ENCODE measurements at regions not wholly inside any gene's neighbourhood (a gene's known extent, or its start where the extent isn't known, plus 50 kb on each side); places are given as distances from the start of the nearest gene placed in this dataset.

GRCh38 chr6:79814940-79815339, 132.4 kb downstream of the ELOVL4 start:
- Histone ChIP-seq H3T11ph (ENCODE audit: low read length) (no peak overlapping the region), H4K20me1 (ENCODE audit: control insufficient read depth, insufficient read depth, insufficient read length) (no peaks in the 10 kb centered on the region), H4K8ac (replicated peaks; ENCODE audit: insufficient read length, low read depth, low read length) (no peak overlapping the region), H3K56ac (ENCODE audit: insufficient read length, low read depth, low read length) (no peak overlapping the region), H2BK120ac (ENCODE audit: low read depth, low read length, poor library complexity, severe bottlenecking) (no peak overlapping the region), H2BK5ac (ENCODE audit: insufficient read length, low read length) (no peak overlapping the region), H3K23me2 (ENCODE audit: insufficient read length, low read depth, low read length, poor library complexity, severe bottlenecking) (no peaks in the 10 kb centered on the region), H3K9me3 (ENCODE audit: control insufficient read depth, low read depth, low read length) (no peaks in the 10 kb centered on the region), H2BK12ac (ENCODE audit: insufficient read length, low read depth, low read length) (no peak overlapping the region), H3K23ac (ENCODE audit: insufficient read length, low read depth, low read length) (no peak overlapping the region), H3K18ac (ENCODE audit: insufficient read length, low read depth, low read length) (no peak overlapping the region), H3K4ac (ENCODE audit: low read depth, low read length) (no peak overlapping the region), H4K5ac (ENCODE audit: insufficient read length, low read depth, low read length) (no peak overlapping the region), H3K27ac (ENCODE audit: insufficient read length, low read depth, low read length) (no peak overlapping the region), H3K14ac (ENCODE audit: insufficient read depth, low read length) (no peak overlapping the region), H3K4me2 (ENCODE audit: insufficient read depth, insufficient read length, low read length) (no peak overlapping the region), H3K4me1 (ENCODE audit: insufficient read depth, low read length) (no peaks in the 10 kb centered on the region; the same call in 1 of the 2 replicates), H3K79me1 (ENCODE audit: insufficient read depth, low read depth, low read length, poor library complexity, severe bottlenecking) (no peaks in the 10 kb centered on the region), H4K91ac (ENCODE audit: insufficient read length, low read depth, low read length) (no peak overlapping the region), H3K27me3 (ENCODE audit: insufficient read depth, low read length) (no peaks in the 10 kb centered on the region), H2AFZ (ENCODE audit: low read length) (no peak overlapping the region), H3K79me2 (ENCODE audit: insufficient read depth, low read length) (no peaks in the 10 kb centered on the region), H3K9ac (ENCODE audit: extremely low read depth, insufficient read length, low read length) (no peak overlapping the region), H2BK15ac (ENCODE audit: low read depth, low read length) (no peak overlapping the region), H2BK20ac (ENCODE audit: low read depth, low read length, poor library complexity, severe bottlenecking) (no peak overlapping the region), H2AK5ac (ENCODE audit: insufficient read length, low read length) (no peak overlapping the region)
- Mint-ChIP-seq H3K27ac (no peak overlapping the region), H3K4me3 (no peak overlapping the region), H3K27me3 (ENCODE audit: low read depth) (no peaks in the 10 kb centered on the region; the same call in 1 of the 2 replicates), H3K36me3 (ENCODE audit: insufficient read depth in 1 of 3, low read depth in 3 of 3) (no peaks in the 10 kb centered on the region), H3K4me1 (peaks cover 6 to 21% of the 10 kb centered on the region in 2 experiments; a peak in 3 of 4 replicates), H3K9me3 (no peaks in the 10 kb centered on the region)
- TF ChIP-seq CTCF (conservative IDR thresholded peaks at IDR 0.05), result no peak
- no peak for DNase-seq
- no CpG with 5 or more reads among the region's 2 CpGs for WGBS (ENCODE audit: extremely low coverage, insufficient read length, low lambda C conversion rate)

Data from H9 (cell line).